HL-60/S4 (cell line): ENCODE measurements at regions not wholly inside any gene's neighbourhood (a gene's known extent, or its start where the extent isn't known, plus 50 kb on each side); places are given as distances from the start of the nearest gene placed in this dataset.

ENCODE experiments used
- in situ Hi-C: fragments of 300-500 bp; cut with MboI; formaldehyde crosslinking; loops from 2 replicates; pipeline ENCODE4 v1.14.3; 2022; ENCODE audit warnings: low sequenced_read_pairs

DNA sequence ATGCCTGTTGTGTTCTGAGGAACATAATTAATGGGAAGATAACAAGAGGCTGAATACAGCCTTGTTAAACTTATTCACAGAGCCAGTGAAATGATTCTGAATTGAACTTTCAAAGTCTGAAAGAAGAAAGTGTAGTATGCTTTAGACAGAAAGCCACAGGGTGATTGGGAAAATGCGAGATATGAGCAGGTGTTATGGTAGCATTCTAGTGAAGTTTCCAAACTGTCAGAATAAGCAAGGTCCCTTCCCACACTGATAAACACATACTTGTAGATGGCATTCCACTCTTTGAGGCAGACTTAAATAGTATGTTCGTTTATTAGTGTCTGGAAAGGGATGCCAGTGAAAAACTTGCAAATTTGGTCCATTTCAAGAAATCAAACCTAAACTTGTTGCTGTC lies 70.5 kb upstream of the ITPRID2 start:
- in situ Hi-C loops: no loop called here

DNA sequence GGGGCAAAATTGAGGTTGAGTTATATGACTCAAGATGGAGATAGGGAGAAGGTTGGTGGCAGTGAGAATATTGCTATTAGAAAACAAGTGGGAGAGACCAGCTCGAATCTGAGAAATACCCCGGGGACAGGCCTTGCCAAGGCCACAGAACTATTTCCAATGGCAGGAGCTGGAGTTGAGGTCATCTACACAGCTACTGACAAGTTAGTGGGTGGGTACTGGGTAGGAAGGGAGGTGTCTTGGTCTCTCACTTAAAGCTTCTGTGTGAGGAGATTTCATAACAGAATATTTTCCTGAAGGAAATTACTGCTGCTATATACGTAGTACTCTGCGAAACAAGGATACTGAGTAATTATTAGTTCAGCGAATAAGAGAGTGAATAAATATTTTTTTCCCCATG lies 69.4 kb upstream of the ITPRID2 start:
- in situ Hi-C loops: no loop called here

DNA sequence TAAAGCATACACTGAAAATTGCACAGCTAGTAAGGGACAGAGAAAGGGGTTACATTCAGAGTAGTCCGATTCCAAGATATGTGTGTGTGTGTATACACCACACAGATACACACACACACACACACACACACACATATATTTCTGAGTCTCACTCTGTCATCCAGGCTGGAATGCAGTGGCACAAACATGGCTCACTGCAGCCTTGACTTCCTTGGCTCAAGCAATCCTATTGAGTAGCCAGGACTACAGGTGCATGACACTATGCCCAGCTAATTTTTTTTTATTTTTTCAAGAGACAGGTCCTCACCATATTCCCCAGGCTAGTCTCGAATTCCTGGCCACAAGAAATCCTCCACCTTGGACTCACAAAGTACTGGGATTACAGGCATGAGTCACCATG lies 68.1 kb upstream of the ITPRID2 start:
- in situ Hi-C loops: no loop called here

DNA sequence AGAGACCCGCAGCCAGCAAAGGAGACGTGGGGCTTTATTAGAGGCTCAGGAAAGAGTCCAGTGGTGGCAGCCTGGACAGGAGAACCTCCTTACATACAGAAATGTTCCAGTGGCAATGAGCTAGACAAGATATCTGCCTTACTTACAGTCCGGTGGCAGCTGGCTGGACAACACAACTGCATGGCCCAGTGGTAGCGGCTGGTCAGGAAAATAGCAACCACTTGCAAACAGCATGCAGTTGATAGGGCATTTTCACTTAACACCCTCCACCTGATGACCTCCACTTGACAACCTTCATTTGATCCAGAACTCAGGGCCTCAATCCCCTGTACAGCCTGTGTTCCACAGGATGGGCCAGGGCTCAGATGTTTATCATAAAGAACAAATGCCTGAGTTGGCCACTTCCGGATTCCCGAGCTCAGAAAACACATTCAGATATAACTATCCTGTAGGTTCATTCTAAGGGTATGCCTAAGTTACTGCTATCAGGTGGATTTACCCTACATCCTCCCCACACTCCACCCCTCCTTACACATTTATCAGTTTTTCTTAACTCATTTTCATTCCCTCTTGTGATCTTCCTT lies 63.3 kb upstream of the ITPRID2 start:
- in situ Hi-C loops: no loop called here

DNA sequence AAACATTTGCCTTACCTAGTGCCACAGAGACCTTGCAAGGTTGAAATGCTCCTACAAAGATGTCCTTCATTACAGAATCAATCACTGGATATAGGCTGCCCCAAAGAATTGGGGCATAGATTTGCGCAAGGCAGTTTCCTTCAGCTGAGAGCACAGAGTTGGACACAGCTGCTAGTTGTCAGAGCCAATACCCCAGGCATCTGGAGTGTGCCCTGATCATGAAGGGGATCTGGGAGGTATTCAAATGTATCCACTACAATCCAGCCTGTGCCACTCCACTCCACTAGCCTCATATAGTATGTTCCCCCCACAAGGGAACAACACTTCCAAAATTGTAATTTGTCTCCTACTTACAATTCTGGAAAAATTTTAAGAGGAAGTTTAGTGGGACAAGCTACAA lies 62.3 kb upstream of the ITPRID2 start:
- in situ Hi-C loops: no loop called here

DNA sequence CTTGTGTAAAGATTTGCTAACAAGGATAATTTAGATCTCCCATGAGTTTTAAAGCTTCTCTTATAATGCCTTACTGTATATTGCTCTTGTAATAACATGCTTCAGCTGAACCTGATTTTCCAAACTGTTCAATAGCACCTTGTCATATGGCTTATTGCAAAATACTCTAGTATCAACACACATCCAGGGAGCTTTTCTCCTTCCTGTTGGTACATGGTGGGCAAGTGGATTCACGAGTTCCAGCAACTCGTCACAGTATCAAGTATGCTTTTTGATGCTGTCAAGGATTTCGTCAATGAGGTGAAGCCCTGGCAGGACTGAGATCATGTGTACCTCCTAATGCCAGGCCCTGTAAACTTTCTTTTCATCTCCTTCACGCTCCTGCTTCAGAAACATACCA lies 59.5 kb upstream of the ITPRID2 start:
- in situ Hi-C loops: no loop called here

DNA sequence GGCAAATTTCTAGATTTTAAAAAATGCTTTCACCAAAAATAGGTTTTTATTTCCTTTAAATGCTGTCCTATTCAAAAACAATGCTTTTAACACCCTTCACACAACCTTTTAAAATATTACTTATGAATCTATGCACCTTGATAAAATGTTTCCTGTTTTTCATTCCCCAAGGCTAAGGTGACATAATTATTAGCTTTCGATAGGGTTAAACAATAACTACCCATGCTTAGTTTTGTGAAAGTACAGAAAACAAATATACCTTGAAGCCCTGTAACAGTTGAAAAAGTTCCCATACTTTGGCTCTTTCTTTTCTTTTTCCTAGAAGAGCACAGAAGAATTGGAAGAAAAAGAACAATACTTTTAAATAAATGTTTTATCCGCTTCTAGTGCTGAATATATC lies 54.9 kb upstream of the ITPRID2 start:
- in situ Hi-C loops: no loop called here

DNA sequence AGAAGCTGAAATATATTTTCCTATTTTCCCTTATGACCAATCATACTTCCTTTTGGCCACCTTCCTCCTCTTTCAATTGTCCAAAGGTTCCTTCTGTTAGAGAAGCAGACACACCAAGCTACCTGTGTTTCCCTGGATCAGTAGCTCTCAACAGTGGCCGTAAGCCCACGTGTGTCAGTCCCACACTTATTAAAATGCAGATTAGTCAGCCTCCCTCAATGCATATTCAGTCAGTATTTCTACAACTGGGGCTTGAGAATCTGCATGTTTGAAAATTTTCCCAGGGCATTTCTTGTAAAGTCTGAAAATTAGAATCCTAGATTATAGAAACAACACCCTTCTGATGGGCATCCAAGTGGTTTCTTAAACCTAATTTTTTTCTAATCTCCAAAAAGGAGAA lies 54.0 kb upstream of the ITPRID2 start:
- in situ Hi-C loops: no loop called here

DNA sequence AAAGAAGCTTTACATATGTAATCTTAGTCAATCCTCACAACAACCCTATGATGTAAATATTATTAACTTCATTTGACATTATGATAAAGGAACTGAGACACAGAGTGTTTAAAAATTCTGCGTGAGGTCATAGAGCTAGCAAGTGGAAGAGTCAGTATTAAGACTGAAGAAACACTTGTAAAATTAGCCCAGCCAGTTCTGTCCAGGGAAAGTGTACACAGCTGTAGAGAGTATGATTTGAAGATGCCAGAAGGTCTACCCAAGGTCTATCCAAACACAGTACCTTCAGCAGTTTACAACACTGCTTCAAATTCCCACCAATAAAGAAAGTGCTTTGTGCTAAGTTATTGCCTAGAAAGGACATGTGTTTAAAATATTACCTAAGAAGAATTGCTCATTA lies 51.7 kb upstream of the ITPRID2 start:
- in situ Hi-C loops: no loop called here

DNA sequence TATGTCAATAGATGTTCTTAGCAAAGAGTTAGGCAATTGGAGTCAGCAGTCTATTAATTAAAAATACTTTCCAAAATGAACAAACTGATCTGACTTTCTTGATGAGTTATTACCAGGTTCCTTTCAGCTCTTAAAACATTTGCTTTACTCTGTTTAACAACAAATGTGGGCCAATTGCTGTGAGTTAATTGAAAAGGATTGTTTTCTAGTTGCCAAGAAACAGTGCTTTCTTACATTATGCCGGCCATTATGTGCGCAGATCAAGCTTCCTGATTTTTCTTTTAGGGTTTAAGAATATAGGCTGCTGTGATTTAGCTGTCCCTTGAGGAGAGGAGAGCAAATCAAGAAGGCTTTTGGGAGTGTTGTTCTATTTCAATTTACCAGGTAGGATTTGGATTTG lies 50.5 kb upstream of the ITPRID2 start:
- in situ Hi-C loops: no loop called here
